ENCODE measurements at regions not wholly inside any gene's neighbourhood (a gene's known extent, or its start where the extent isn't known, plus 50 kb on each side); places are given as distances from the start of the nearest gene placed in this dataset.
"Not testable (repeated sequence)": the region's sequence is repeated elsewhere in the genome, so short reads cannot be mapped to it uniquely, and the experiment has no call there.

GRCh38 chr10:18861382-18861781 lies 187.2 kb upstream of the MALRD1 start:
- 0 out of 2 replicates have a peak, but pooled peaks cover 8% of the 10 kb centered on the region for H3K4me1 ChIP-seq (ENCODE audit: control insufficient read depth, insufficient read depth, low read length)
- H3K9ac ChIP-seq (ENCODE audit: low read depth, low read length), result no peak overlapping the region
- no peak overlapping the region for H3K4me3 ChIP-seq (ENCODE audit: low read depth, low read length)
- H3K36me3 ChIP-seq (ENCODE audit: control insufficient read depth, insufficient read depth, low read length), result no peaks in the 10 kb centered on the region
- no peaks in the 10 kb centered on the region for H3K9me3 ChIP-seq (ENCODE audit: control insufficient read depth, insufficient read depth, low read length)
- H3K27ac ChIP-seq (ENCODE audit: low read depth, low read length), result no peak overlapping the region
- no peaks in the 10 kb centered on the region for H3K27me3 ChIP-seq (ENCODE audit: control insufficient read depth, insufficient read depth, low read length)

- Histone ChIP-seq H3K9ac (ENCODE audit: low read depth, low read length) (no peak overlapping the region), H3K27me3 (ENCODE audit: control insufficient read depth, insufficient read depth, low read length) (no peaks in the 10 kb centered on the region), H3K4me1 (ENCODE audit: control insufficient read depth, insufficient read depth, low read length) (no peaks in the 10 kb centered on the region), H3K27ac (ENCODE audit: low read depth, low read length) (no peak overlapping the region), H3K4me3 (ENCODE audit: low read depth, low read length) (no peak overlapping the region), H3K36me3 (ENCODE audit: control insufficient read depth, insufficient read depth, low read length) (no peaks in the 10 kb centered on the region), H3K9me3 (ENCODE audit: control insufficient read depth, insufficient read depth, low read length) (peaks cover 7% of the 10 kb centered on the region; the same call in 1 of the 2 replicates)
These were observed 181.7 kb upstream of the MALRD1 start for GRCh38 chr10:18866852-18867251.

- Histone ChIP-seq H3K4me3 (ENCODE audit: low read depth, low read length) (no peak overlapping the region), H3K27ac (ENCODE audit: low read depth, low read length) (no peak overlapping the region), H3K27me3 (ENCODE audit: control insufficient read depth, insufficient read depth, low read length) (no peaks in the 10 kb centered on the region), H3K9ac (ENCODE audit: low read depth, low read length) (no peak overlapping the region), H3K36me3 (ENCODE audit: control insufficient read depth, insufficient read depth, low read length) (no peaks in the 10 kb centered on the region), H3K4me1 (ENCODE audit: control insufficient read depth, insufficient read depth, low read length) (no peaks in the 10 kb centered on the region), H3K9me3 (ENCODE audit: control insufficient read depth, insufficient read depth, low read length) (peaks cover 7% of the 10 kb centered on the region; the same call in 1 of the 2 replicates)
These were observed 179.7 kb upstream of the MALRD1 start for GRCh38 chr10:18868919-18869318.

GRCh38 chr10:18875477-18875876 lies 173.1 kb upstream of the MALRD1 start:
- Histone ChIP-seq H3K4me3 (ENCODE audit: low read depth, low read length) (no peak overlapping the region), H3K27me3 (ENCODE audit: control insufficient read depth, insufficient read depth, low read length) (no peaks in the 10 kb centered on the region), H3K27ac (ENCODE audit: low read depth, low read length) (no peak overlapping the region), H3K4me1 (ENCODE audit: control insufficient read depth, insufficient read depth, low read length) (no peaks in the 10 kb centered on the region), H3K36me3 (ENCODE audit: control insufficient read depth, insufficient read depth, low read length) (no peaks in the 10 kb centered on the region), H3K9me3 (ENCODE audit: control insufficient read depth, insufficient read depth, low read length) (peaks cover 7% of the 10 kb centered on the region; the same call in 1 of the 2 replicates), H3K9ac (ENCODE audit: low read depth, low read length) (no peak overlapping the region)

GRCh38 chr10:18879284-18879683 lies 169.3 kb upstream of the MALRD1 start:
- H3K27me3 ChIP-seq (ENCODE audit: control insufficient read depth, insufficient read depth, low read length), result no peaks in the 10 kb centered on the region
- no peak overlapping the region for H3K27ac ChIP-seq (ENCODE audit: low read depth, low read length)
- no peaks in the 10 kb centered on the region for H3K9me3 ChIP-seq (ENCODE audit: control insufficient read depth, insufficient read depth, low read length)
- no peak overlapping the region for H3K4me3 ChIP-seq (ENCODE audit: low read depth, low read length)
- no peak overlapping the region for H3K9ac ChIP-seq (ENCODE audit: low read depth, low read length)
- no peaks in the 10 kb centered on the region for H3K4me1 ChIP-seq (ENCODE audit: control insufficient read depth, insufficient read depth, low read length)
- no peaks in the 10 kb centered on the region for H3K36me3 ChIP-seq (ENCODE audit: control insufficient read depth, insufficient read depth, low read length)

GRCh38 chr10:18880530-18880929 lies 168.1 kb upstream of the MALRD1 start:
- no peak overlapping the region for H3K27ac ChIP-seq (ENCODE audit: low read depth, low read length)
- no peaks in the 10 kb centered on the region for H3K36me3 ChIP-seq (ENCODE audit: control insufficient read depth, insufficient read depth, low read length)
- no peaks in the 10 kb centered on the region for H3K4me1 ChIP-seq (ENCODE audit: control insufficient read depth, insufficient read depth, low read length)
- no peaks in the 10 kb centered on the region for H3K27me3 ChIP-seq (ENCODE audit: control insufficient read depth, insufficient read depth, low read length)
- H3K9me3 ChIP-seq (ENCODE audit: control insufficient read depth, insufficient read depth, low read length), result no peaks in the 10 kb centered on the region
- peak overlapping the region; percentile 55 for H3K4me3 ChIP-seq (ENCODE audit: low read depth, low read length)
- H3K9ac ChIP-seq (ENCODE audit: low read depth, low read length), result no peak overlapping the region

GRCh38 chr10:18886102-18886501 lies 162.5 kb upstream of the MALRD1 start:
- Histone ChIP-seq H3K4me3 (ENCODE audit: low read depth, low read length) (no peak overlapping the region), H3K27me3 (ENCODE audit: control insufficient read depth, insufficient read depth, low read length) (no peaks in the 10 kb centered on the region), H3K9me3 (ENCODE audit: control insufficient read depth, insufficient read depth, low read length) (no peaks in the 10 kb centered on the region), H3K27ac (ENCODE audit: low read depth, low read length) (no peak overlapping the region), H3K4me1 (ENCODE audit: control insufficient read depth, insufficient read depth, low read length) (no peaks in the 10 kb centered on the region), H3K9ac (ENCODE audit: low read depth, low read length) (no peak overlapping the region), H3K36me3 (ENCODE audit: control insufficient read depth, insufficient read depth, low read length) (no peaks in the 10 kb centered on the region)

- no peaks in the 10 kb centered on the region for H3K9me3 ChIP-seq (ENCODE audit: control insufficient read depth, insufficient read depth, low read length)
- no peaks in the 10 kb centered on the region for H3K27me3 ChIP-seq (ENCODE audit: control insufficient read depth, insufficient read depth, low read length)
- H3K4me3 ChIP-seq (ENCODE audit: low read depth, low read length), result no peak overlapping the region
- no peak overlapping the region for H3K27ac ChIP-seq (ENCODE audit: low read depth, low read length)
- H3K36me3 ChIP-seq (ENCODE audit: control insufficient read depth, insufficient read depth, low read length), result no peaks in the 10 kb centered on the region
- H3K9ac ChIP-seq (ENCODE audit: low read depth, low read length), result no peak overlapping the region
- no peaks in the 10 kb centered on the region for H3K4me1 ChIP-seq (ENCODE audit: control insufficient read depth, insufficient read depth, low read length)
These were observed 142.0 kb upstream of the MALRD1 start for GRCh38 chr10:18906636-18907035.

GRCh38 chr10:18917431-18917830 lies 131.2 kb upstream of the MALRD1 start:
- H3K4me3 ChIP-seq (ENCODE audit: low read depth, low read length); H3K4me1 ChIP-seq (ENCODE audit: control insufficient read depth, insufficient read depth, low read length); H3K9me3 ChIP-seq (ENCODE audit: control insufficient read depth, insufficient read depth, low read length); H3K27ac ChIP-seq (ENCODE audit: low read depth, low read length); H3K9ac ChIP-seq (ENCODE audit: low read depth, low read length); H3K27me3 ChIP-seq (ENCODE audit: control insufficient read depth, insufficient read depth, low read length); H3K36me3 ChIP-seq (ENCODE audit: control insufficient read depth, insufficient read depth, low read length): not testable (repeated sequence)

- H3K4me1 ChIP-seq (ENCODE audit: control insufficient read depth, insufficient read depth, low read length), result no peaks in the 10 kb centered on the region
- no peak overlapping the region for H3K4me3 ChIP-seq (ENCODE audit: low read depth, low read length)
- no peak overlapping the region for H3K27ac ChIP-seq (ENCODE audit: low read depth, low read length)
- no peaks in the 10 kb centered on the region for H3K9me3 ChIP-seq (ENCODE audit: control insufficient read depth, insufficient read depth, low read length)
- no peaks in the 10 kb centered on the region for H3K27me3 ChIP-seq (ENCODE audit: control insufficient read depth, insufficient read depth, low read length)
- H3K9ac ChIP-seq (ENCODE audit: low read depth, low read length), result no peak overlapping the region
- H3K36me3 ChIP-seq (ENCODE audit: control insufficient read depth, insufficient read depth, low read length), result no peaks in the 10 kb centered on the region
These were observed 130.1 kb upstream of the MALRD1 start for GRCh38 chr10:18918532-18918931.

- Histone ChIP-seq H3K4me3 (ENCODE audit: low read depth, low read length) (no peak overlapping the region), H3K4me1 (ENCODE audit: control insufficient read depth, insufficient read depth, low read length) (no peaks in the 10 kb centered on the region), H3K9me3 (ENCODE audit: control insufficient read depth, insufficient read depth, low read length) (no peaks in the 10 kb centered on the region), H3K9ac (ENCODE audit: low read depth, low read length) (no peak overlapping the region), H3K27ac (ENCODE audit: low read depth, low read length) (no peak overlapping the region), H3K27me3 (ENCODE audit: control insufficient read depth, insufficient read depth, low read length) (no peaks in the 10 kb centered on the region), H3K36me3 (ENCODE audit: control insufficient read depth, insufficient read depth, low read length) (no peaks in the 10 kb centered on the region)
These were observed 99.2 kb upstream of the MALRD1 start for GRCh38 chr10:18949391-18949790.

Data from HUES48 (cell line).